ENCODE measurements at regions not wholly inside any gene's neighbourhood (a gene's known extent, or its start where the extent isn't known, plus 50 kb on each side); places are given as distances from the start of the nearest gene placed in this dataset.
"Not testable (repeated sequence)": the region's sequence is repeated elsewhere in the genome, so short reads cannot be mapped to it uniquely, and the experiment has no call there.

DNA sequence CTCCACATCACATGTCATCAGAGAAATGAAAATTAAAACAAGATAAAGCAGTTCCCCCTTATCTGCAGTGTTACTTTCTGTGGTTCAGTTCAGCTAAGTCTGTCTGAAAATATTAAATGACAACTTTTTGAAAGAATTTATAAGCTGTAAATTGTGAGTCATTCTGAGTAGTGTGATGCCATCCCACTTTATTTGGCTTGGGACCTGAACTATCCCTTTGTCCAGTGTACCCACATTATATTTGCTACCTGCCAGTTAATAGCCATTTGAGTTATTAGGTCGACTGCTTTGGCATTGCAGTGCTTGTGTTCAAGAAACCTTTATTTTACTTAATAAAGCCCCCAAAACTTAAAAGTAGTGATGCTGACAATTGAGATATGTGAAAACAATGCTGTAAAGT lies 804.2 kb downstream of the ANKRD7 start (continued):
- TF ChIP-seq, protein P1, sequence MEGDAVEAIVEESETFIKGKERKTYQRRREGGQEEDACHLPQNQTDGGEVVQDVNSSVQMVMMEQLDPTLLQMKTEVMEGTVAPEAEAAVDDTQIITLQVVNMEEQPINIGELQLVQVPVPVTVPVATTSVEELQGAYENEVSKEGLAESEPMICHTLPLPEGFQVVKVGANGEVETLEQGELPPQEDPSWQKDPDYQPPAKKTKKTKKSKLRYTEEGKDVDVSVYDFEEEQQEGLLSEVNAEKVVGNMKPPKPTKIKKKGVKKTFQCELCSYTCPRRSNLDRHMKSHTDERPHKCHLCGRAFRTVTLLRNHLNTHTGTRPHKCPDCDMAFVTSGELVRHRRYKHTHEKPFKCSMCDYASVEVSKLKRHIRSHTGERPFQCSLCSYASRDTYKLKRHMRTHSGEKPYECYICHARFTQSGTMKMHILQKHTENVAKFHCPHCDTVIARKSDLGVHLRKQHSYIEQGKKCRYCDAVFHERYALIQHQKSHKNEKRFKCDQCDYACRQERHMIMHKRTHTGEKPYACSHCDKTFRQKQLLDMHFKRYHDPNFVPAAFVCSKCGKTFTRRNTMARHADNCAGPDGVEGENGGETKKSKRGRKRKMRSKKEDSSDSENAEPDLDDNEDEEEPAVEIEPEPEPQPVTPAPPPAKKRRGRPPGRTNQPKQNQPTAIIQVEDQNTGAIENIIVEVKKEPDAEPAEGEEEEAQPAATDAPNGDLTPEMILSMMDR (IDR thresholded peaks at IDR 0.05): no peak
- TF ChIP-seq HEYL (CRISPR knock-in tag; IDR thresholded peaks at IDR 0.05): no peak
- TF ChIP-seq NPAS2 (CRISPR knock-in tag; IDR thresholded peaks at IDR 0.05; ENCODE audit: borderline replicate concordance): no peak
- TF ChIP-seq RFX5 (IDR thresholded peaks at IDR 0.05): no peak
- TF ChIP-seq CHD2 (IDR thresholded peaks at IDR 0.05; ENCODE audit: low read length, partially characterized antibody): no peak
- TF ChIP-seq ZFP36 (IDR thresholded peaks at IDR 0.05; ENCODE audit: borderline replicate concordance, partially characterized antibody): no peak
- TF ChIP-seq CBX8 (IDR thresholded peaks at IDR 0.05): no peak

GRCh38 chr7:119032136-119032535 lies 807.6 kb downstream of the ANKRD7 start:
- H3K4me1 ChIP-seq; H3K4me2 ChIP-seq; CTCF ChIA-PET; DNase-seq (ENCODE audit: low read depth in 1 of 2, low spot score in 1 of 2); ATAC-seq; FAIRE-seq; POLR2A ChIA-PET; H3K27ac ChIP-seq; H3K4me3 ChIP-seq; H3K9me3 ChIP-seq: not testable (repeated sequence)
- WGBS (ENCODE audit: missing lambda C conversion rate): 63% methylated on average over 4 of the region's 4 CpGs

DNA sequence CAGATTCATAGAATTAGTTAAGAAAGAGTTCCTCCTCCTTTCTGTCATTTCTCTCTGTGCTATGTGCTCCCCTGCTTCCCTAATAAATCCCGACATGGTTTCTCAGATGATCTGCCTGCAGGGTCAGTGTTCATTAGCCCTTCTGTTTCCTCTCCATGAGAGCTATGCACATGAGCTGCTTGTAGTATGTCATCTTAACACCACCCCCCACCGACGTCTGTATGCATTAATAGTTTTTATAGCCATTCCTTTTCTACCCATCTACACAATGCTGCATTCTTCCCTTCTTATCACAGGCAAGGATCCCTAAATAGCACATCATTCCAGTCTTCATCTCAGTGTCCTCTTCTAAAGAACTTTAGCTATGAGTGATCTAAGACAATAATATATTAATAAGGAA lies 809.1 kb downstream of the ANKRD7 start:
- DNase-seq (ENCODE audit: low read depth in 1 of 2, low spot score in 1 of 2) (no peak), FAIRE-seq (no peak), ATAC-seq (no peak)
- no peak overlapping the region for H3K27ac ChIP-seq
- TF ChIP-seq HOXB5 (CRISPR knock-in tag; IDR thresholded peaks at IDR 0.05): no peak
- no peaks in the 10 kb centered on the region for H3K4me1 ChIP-seq
- H3K9me3 ChIP-seq: no peaks in the 10 kb centered on the region
- CTCF ChIA-PET: no interaction called here
- POLR2A ChIA-PET: no interaction called here
- WGBS (ENCODE audit: missing lambda C conversion rate): 20% methylated on average over 3 of the region's 3 CpGs
- no peak overlapping the region for H3K4me3 ChIP-seq
- no peak overlapping the region for H3K4me2 ChIP-seq

DNA sequence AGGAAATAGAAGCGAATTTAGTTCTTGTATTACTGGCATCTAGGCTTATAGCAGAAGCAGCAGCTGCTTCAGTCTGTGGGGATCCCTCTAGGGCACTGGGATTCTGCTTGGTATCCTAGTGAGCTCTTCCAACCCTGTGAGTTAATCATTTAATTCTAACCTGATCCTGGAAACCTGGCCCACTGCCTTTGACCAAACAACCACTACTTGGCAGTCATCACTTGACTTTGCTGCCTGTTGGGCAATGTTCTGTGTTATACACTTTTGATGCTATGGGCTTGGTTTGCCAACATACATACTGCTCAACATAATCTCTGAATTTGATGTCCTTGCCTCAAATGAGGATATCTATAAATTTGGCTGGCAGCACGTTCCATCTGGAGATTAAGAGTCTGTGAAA lies 813.4 kb downstream of the ANKRD7 start:
- ChIA-PET CTCF (interaction anchor here (0.6 kb wide), 1 partner anchor 21 kb away, joined by 3 read pairs; no protein-coding TSS in a partner anchor), POLR2A (no interaction called here)
- FAIRE-seq (no peak), DNase-seq (ENCODE audit: low read depth in 1 of 2, low spot score in 1 of 2) (no peak), ATAC-seq (no peak)
- Histone ChIP-seq H3K27ac (no peak overlapping the region), H3K4me3 (no peak overlapping the region), H3K9me3 (no peaks in the 10 kb centered on the region), H3K4me1 (no peaks in the 10 kb centered on the region), H3K4me2 (no peak overlapping the region)
- no peak for TF ChIP-seq NR3C1 (IDR thresholded peaks at IDR 0.05)
- no peak for TF ChIP-seq HEYL (CRISPR knock-in tag; IDR thresholded peaks at IDR 0.05)
- TF ChIP-seq FOXS1 (CRISPR knock-in tag; IDR thresholded peaks at IDR 0.05): no peak
- no peak for TF ChIP-seq CHD2 (IDR thresholded peaks at IDR 0.05; ENCODE audit: low read length, partially characterized antibody)
- TF ChIP-seq, protein P2, sequence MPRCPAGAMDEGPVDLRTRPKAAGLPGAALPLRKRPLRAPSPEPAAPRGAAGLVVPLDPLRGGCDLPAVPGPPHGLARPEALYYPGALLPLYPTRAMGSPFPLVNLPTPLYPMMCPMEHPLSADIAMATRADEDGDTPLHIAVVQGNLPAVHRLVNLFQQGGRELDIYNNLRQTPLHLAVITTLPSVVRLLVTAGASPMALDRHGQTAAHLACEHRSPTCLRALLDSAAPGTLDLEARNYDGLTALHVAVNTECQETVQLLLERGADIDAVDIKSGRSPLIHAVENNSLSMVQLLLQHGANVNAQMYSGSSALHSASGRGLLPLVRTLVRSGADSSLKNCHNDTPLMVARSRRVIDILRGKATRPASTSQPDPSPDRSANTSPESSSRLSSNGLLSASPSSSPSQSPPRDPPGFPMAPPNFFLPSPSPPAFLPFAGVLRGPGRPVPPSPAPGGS (IDR thresholded peaks at IDR 0.05): no peak
- no peak for TF ChIP-seq HOXA7 (CRISPR knock-in tag; IDR thresholded peaks at IDR 0.05)
- no peak for TF ChIP-seq ESRRA (IDR thresholded peaks at IDR 0.05; ENCODE audit: borderline replicate concordance, low read length)
- no peak for TF ChIP-seq RFX5 (IDR thresholded peaks at IDR 0.05)
- no peak for TF ChIP-seq HOXB13 (CRISPR knock-in tag; IDR thresholded peaks at IDR 0.05; ENCODE audit: low read depth)
- WGBS (ENCODE audit: missing lambda C conversion rate): 9% methylated on average over 2 of the region's 2 CpGs

DNA sequence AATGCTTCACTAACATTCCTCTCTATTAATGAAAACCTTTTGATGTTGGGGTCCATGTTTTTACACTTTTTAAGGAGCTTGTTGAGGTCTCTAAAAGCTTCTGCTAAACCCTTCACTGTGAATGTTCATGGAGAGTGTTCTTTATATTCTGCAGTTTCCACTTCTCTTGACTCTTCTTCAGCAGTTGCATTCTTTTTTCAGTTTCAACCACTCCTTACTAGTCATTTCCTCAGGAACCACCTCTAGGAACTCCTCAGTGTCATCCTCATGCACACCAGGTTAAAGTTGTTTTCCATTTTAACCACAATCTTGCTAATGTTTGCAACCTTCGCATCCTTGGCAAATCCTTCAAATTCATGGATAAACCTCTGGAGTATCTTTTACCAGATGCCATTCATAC lies 821.6 kb downstream of the ANKRD7 start:
- no peak overlapping the region for H3K27ac ChIP-seq
- FAIRE-seq (no peak), DNase-seq (ENCODE audit: low read depth in 1 of 2, low spot score in 1 of 2) (no peak), ATAC-seq (no peak)
- TF ChIP-seq HDAC2 (IDR thresholded peaks at IDR 0.05): no peak
- TF ChIP-seq HOXB13 (CRISPR knock-in tag; IDR thresholded peaks at IDR 0.05; ENCODE audit: low read depth): no peak
- no peaks in the 10 kb centered on the region for H3K4me1 ChIP-seq
- CTCF ChIA-PET: no interaction called here
- WGBS (ENCODE audit: missing lambda C conversion rate): 59% methylated on average over 1 of the region's 1 CpG
- POLR2A ChIA-PET: no interaction called here
- no peaks in the 10 kb centered on the region for H3K9me3 ChIP-seq
- H3K4me2 ChIP-seq: no peak overlapping the region
- H3K4me3 ChIP-seq: no peak overlapping the region
